ENCODE measurements at regions not wholly inside any gene's neighbourhood (a gene's known extent, or its start where the extent isn't known, plus 50 kb on each side); places are given as distances from the start of the nearest gene placed in this dataset.

DNA sequence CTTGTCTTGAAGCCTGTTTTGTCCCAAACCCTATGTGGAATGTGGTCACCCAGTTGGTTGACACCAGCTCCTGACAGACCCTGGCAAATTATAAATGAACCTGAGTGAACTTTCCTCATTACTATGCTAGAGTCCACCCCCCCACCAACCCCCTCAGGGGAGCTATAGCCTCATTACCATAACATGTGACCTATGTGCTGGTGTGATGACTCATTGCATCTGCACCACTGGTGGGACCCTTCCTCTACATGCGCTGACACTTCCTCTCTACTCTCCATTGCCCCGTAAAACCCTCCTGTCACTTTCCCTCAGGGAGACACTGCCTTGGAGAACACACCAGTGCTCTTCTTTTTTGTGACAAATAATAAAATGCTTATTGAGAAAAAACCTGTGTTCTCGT is 105.0 kb upstream of the SESN3 start:
- no peak for DNase-seq
- in situ Hi-C loops (cut with HindIII; ENCODE audit: low pct_ligation_motif_present, low pct_unique_long_range_greater_than_20kb, low sequenced_read_pairs) = no loop called here

- in situ Hi-C loops (cut with HindIII; ENCODE audit: low pct_ligation_motif_present, low pct_unique_long_range_greater_than_20kb, low sequenced_read_pairs) = no loop called here
- no peak for DNase-seq
Measured at GRCh38 chr11:95331161-95331560, 100.2 kb upstream of the SESN3 start.

DNA sequence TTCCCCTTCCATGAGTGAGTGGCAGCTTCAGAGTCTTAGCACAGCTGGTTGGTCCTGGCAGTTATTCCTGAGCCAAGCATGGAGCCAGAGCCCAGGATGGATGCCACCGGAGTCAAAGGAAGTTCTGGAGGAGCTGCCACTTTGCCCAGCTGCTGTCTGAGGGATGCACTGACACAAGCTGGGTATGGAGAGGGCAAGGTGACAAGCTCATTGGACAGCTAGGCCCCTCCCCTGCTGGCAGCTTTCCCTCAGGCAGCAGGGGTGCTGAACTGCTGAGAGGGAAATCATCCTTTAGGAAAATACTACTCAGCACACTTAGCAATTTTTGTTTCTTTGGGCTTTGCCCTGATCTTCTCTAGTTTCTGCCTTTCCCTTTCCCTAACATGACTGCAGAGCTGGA is 99.3 kb upstream of the SESN3 start:
- in situ Hi-C loops (cut with HindIII; ENCODE audit: low pct_ligation_motif_present, low pct_unique_long_range_greater_than_20kb, low sequenced_read_pairs) = no loop called here
- no peak for DNase-seq

DNA sequence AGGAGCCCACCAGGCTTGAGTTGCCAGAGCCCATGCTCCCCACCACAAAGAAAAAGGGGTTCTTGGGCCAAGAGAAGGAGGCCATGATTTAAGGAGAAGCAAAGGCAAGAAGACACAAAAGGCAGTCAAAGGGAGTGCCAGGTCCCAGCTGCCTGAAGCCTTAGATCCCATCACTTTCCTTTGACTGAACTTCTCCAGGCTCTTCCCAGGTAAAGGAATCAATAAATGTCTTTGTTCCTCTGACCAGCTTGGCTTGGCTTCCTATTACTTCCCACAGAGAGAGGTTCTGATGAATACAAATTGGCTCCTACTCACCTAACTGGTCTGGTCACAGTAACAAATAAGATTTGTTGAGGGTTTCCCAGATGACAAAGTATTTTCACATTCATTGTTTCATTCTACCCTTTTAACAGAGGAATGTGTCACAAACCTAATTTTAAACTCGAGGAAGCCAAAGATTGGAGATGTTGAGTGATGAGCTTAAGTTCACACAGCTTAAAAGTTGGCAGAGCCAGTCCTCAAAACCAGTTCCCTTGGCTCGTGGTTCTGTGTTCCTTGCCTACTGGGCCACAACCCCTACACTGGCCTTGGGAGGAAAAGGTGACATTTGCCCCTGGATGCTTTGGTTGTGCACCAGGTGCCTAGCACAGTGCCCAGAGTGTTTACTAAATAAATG is 96.4 kb upstream of the SESN3 start:
- in situ Hi-C loops (cut with HindIII; ENCODE audit: low pct_ligation_motif_present, low pct_unique_long_range_greater_than_20kb, low sequenced_read_pairs) = no loop called here
- DNase-seq = no peak

- DNase-seq = no peak
- in situ Hi-C loops (cut with HindIII; ENCODE audit: low pct_ligation_motif_present, low pct_unique_long_range_greater_than_20kb, low sequenced_read_pairs) = no loop called here
Measured at GRCh38 chr11:95325777-95326258, 94.8 kb upstream of the SESN3 start.

DNA sequence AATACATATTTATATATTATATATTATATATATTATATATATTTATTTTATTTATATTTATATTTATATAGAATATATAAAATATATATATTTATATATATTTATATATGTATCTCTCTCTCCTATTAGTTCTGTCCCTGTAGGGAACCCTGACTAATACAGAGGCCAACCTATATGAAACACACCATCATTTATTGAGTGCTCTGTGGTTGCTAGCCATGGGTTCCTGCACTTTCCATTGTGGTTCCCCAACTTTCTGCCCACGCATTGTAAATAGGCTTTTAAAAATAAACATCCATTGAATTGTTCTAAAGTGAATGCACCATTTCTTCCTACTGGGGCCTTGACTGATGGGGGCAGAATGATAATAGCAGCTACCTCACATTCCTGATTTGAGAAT is 93.8 kb upstream of the SESN3 start:
- in situ Hi-C loops (cut with HindIII; ENCODE audit: low pct_ligation_motif_present, low pct_unique_long_range_greater_than_20kb, low sequenced_read_pairs) = no loop called here
- DNase-seq = no peak

DNA sequence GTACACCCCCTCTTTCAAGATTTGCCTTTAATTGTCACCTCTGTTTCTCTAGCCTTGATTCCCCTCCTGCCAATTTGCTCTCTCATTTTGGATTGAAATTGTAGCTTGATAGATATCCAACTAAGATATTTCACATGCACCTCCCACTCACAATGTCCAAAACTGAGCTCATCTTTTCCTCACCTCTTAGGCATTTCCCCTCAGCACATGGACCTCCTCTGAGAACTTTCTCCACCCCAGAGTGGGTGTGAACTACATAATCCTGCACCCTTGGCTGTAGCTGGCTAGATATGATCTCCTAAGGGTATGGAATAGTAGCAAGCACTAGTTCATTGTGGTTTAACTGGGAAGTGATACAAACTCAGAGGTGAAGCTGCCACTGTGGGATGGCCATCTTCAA is 91.5 kb upstream of the SESN3 start:
- in situ Hi-C loops (cut with HindIII; ENCODE audit: low pct_ligation_motif_present, low pct_unique_long_range_greater_than_20kb, low sequenced_read_pairs) = no loop called here
- DNase-seq = no peak

GRCh38 chr11:95318498-95318897 is 87.5 kb upstream of the SESN3 start:
- in situ Hi-C loops (cut with HindIII; ENCODE audit: low pct_ligation_motif_present, low pct_unique_long_range_greater_than_20kb, low sequenced_read_pairs) = no loop called here
- DNase-seq = no peak

GRCh38 chr11:95308512-95309035 is 77.6 kb upstream of the SESN3 start:
- in situ Hi-C loops (cut with HindIII; ENCODE audit: low pct_ligation_motif_present, low pct_unique_long_range_greater_than_20kb, low sequenced_read_pairs) = no loop called here
- DNase-seq = no peak

DNA sequence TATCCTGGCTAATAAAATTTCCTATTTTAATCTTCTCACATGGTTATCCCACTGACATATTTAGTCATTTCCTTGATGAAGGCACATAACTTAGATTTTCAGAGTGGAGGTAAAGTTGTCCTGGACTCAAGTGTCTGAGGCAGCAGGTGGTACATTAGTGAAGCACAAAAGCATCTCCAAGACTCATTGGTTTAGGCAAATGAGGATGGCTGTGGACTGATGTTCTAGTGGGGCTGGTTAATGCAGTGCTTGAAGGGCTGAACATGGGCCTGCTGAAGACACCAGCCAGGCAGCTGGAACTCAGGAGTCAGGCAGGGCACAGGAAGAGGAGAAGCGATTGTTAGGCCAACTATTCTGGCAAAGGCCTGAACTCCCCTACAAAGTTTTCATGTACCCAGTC is 76.3 kb upstream of the SESN3 start:
- in situ Hi-C loops (cut with HindIII; ENCODE audit: low pct_ligation_motif_present, low pct_unique_long_range_greater_than_20kb, low sequenced_read_pairs) = no loop called here
- DNase-seq = no peak

DNA sequence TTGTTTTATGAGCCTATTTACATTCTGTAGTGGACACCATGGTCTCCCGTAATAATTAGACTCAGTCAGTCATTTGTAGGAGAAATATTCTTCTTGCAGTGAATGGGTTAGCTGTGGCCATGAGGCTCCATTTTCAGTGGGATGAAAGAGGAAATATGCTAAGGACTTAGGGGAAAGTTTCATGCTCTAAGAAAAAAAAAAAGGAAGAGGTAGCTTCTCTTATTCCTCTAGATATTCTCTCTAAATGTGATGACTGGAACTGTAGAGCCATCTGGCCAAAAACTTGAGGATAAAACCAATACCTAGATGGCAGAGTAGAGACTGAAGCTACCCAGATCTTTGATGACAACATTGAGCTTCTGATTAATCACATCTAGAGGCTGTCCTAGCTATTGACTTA is 75.8 kb upstream of the SESN3 start:
- no peak for DNase-seq
- in situ Hi-C loops (cut with HindIII; ENCODE audit: low pct_ligation_motif_present, low pct_unique_long_range_greater_than_20kb, low sequenced_read_pairs) = no loop called here

- no peak for DNase-seq
- in situ Hi-C loops (cut with HindIII; ENCODE audit: low pct_ligation_motif_present, low pct_unique_long_range_greater_than_20kb, low sequenced_read_pairs) = no loop called here
Measured at GRCh38 chr11:95306123-95306522, 75.1 kb upstream of the SESN3 start.

GRCh38 chr11:95305705-95306104 is 74.7 kb upstream of the SESN3 start:
- in situ Hi-C loops (cut with HindIII; ENCODE audit: low pct_ligation_motif_present, low pct_unique_long_range_greater_than_20kb, low sequenced_read_pairs) = no loop called here
- no peak for DNase-seq

GRCh38 chr11:95304777-95305176 is 73.8 kb upstream of the SESN3 start:
- DNase-seq = no peak
- in situ Hi-C loops (cut with HindIII; ENCODE audit: low pct_ligation_motif_present, low pct_unique_long_range_greater_than_20kb, low sequenced_read_pairs) = no loop called here

DNA sequence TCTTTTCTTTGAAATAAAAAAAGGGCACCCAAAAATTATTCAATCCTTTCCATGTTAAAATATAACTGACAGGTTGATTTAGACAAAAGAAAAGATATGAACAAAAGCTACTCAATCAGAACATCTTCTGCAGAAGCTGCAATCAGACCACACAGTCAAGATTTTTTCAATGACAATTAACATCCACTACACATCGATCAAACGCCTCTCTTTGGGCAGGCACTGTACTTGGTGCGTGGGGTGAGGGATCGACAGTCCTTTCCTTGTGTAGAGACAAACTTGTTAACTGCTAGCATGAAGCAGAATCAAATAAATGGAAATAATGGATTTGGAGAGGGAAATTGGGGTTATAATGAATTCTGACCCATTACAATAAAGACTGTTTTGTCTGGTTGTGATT is 71.2 kb upstream of the SESN3 start:
- in situ Hi-C loops (cut with HindIII; ENCODE audit: low pct_ligation_motif_present, low pct_unique_long_range_greater_than_20kb, low sequenced_read_pairs) = no loop called here
- no peak for DNase-seq

DNA sequence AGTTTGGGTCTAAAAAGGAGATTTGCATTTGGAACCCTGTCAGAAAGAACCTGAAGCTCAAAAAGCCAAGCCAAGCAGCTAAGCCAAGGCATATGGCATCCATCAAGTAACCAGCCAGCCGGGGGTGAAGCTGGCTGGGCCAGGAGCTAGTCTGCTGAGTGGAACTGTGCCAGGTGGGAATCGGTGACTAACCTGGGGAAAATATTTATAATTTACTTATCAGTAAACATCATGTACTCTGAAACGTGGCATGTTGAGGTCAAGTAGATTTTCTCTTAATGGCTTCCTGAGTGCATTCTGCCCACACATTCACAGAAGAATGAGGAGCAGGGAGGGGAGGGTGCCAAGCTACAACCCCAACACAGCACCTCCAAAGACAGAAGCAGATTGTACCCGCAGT is 70.5 kb upstream of the SESN3 start:
- DNase-seq = no peak
- in situ Hi-C loops (cut with HindIII; ENCODE audit: low pct_ligation_motif_present, low pct_unique_long_range_greater_than_20kb, low sequenced_read_pairs) = no loop called here

- no peak for DNase-seq
- in situ Hi-C loops (cut with HindIII; ENCODE audit: low pct_ligation_motif_present, low pct_unique_long_range_greater_than_20kb, low sequenced_read_pairs) = no loop called here
Measured at GRCh38 chr11:95299078-95299679, 68.2 kb upstream of the SESN3 start.

GRCh38 chr11:95297680-95298452 is 66.9 kb upstream of the SESN3 start:
- in situ Hi-C loops (cut with HindIII; ENCODE audit: low pct_ligation_motif_present, low pct_unique_long_range_greater_than_20kb, low sequenced_read_pairs) = no loop called here
- DNase-seq = no peak

GRCh38 chr11:95296621-95297025 is 65.6 kb upstream of the SESN3 start:
- DNase-seq = no peak
- in situ Hi-C loops (cut with HindIII; ENCODE audit: low pct_ligation_motif_present, low pct_unique_long_range_greater_than_20kb, low sequenced_read_pairs) = no loop called here

DNA sequence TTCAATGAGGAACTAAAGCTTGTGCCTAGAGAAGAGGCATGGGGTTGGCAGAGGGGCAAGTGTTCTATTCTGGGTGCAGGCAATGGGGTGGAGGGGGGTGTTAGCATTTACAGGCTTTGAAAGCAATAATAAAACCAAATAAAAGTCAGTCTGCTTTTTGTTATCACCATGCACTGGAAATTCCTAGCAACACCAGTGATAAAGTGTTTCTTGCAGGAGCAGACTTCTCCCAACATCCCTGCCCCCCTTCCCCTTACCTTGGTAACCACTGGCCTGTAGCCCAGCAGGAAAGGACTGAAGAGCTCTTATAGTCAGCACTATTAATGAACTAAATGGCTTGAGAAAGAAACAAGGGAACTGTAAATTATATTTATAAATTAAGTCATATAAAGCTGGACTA is 65.2 kb upstream of the SESN3 start:
- no peak for DNase-seq
- in situ Hi-C loops (cut with HindIII; ENCODE audit: low pct_ligation_motif_present, low pct_unique_long_range_greater_than_20kb, low sequenced_read_pairs) = no loop called here

Measured in ACHN (cell line).